Stimulated activated CD8-positive, alpha-beta memory T cell treated with anti-CD3 and anti-CD28 coated beads, Interleukin-15, amount 100 ng/mL, for 24 hours (primary cell): ENCODE measurements at regions not wholly inside any gene's neighbourhood (a gene's known extent, or its start where the extent isn't known, plus 50 kb on each side); places are given as distances from the start of the nearest gene placed in this dataset.

ENCODE experiments used
- DNase-seq: peaks from one replicate; pipeline ENCODE4 v3.0.0-alpha.2; 2020; ENCODE audit warnings: low read depth

- DNase-seq: no peak
Measured at GRCh38 chr5:166963596-166963995, 1327.8 kb upstream of the WWC1 start.

GRCh38 chr5:166977911-166978422, 1313.5 kb upstream of the WWC1 start:
- DNase-seq: no peak

GRCh38 chr5:166979307-166979895, 1312.0 kb upstream of the WWC1 start:
- DNase-seq: no peak

- no peak for DNase-seq
Measured at GRCh38 chr5:166980666-166981065, 1310.8 kb upstream of the WWC1 start.

- DNase-seq: no peak
Measured at GRCh38 chr5:166982226-166982625, 1309.2 kb upstream of the WWC1 start.

GRCh38 chr5:166991601-166992000, 1299.8 kb upstream of the WWC1 start:
- no peak for DNase-seq

GRCh38 chr5:166992108-166992507, 1299.3 kb upstream of the WWC1 start:
- no peak for DNase-seq

GRCh38 chr5:166992874-166993722, 1298.3 kb upstream of the WWC1 start:
- DNase-seq: no peak

- DNase-seq: no peak
Measured at GRCh38 chr5:166994226-166994625, 1297.2 kb upstream of the WWC1 start.

- no peak for DNase-seq
Measured at GRCh38 chr5:167001246-167001645, 1290.2 kb upstream of the WWC1 start.

- DNase-seq: no peak
Measured at GRCh38 chr5:167008705-167009104, 1282.7 kb upstream of the WWC1 start.

- DNase-seq: no peak
Measured at GRCh38 chr5:167011196-167011595, 1280.2 kb upstream of the WWC1 start.

- no peak for DNase-seq
Measured at GRCh38 chr5:167012123-167013034, 1279.1 kb upstream of the WWC1 start.

- DNase-seq: no peak
Measured at GRCh38 chr5:167014401-167015056, 1276.9 kb upstream of the WWC1 start.

GRCh38 chr5:167020418-167020817, 1271.0 kb upstream of the WWC1 start:
- no peak for DNase-seq

- DNase-seq: no peak
Measured at GRCh38 chr5:167029488-167029887, 1262.0 kb upstream of the WWC1 start.

GRCh38 chr5:167030500-167031120, 1260.8 kb upstream of the WWC1 start:
- no peak for DNase-seq

GRCh38 chr5:167036585-167036984, 1254.9 kb upstream of the WWC1 start:
- no peak for DNase-seq

GRCh38 chr5:167049043-167049663, 1242.3 kb upstream of the WWC1 start:
- no peak for DNase-seq

- no peak for DNase-seq
Measured at GRCh38 chr5:167049771-167050567, 1241.5 kb upstream of the WWC1 start.
